Neural progenitor cell (in vitro differentiated cells): ENCODE measurements at regions not wholly inside any gene's neighbourhood (a gene's known extent, or its start where the extent isn't known, plus 50 kb on each side); places are given as distances from the start of the nearest gene placed in this dataset.

Experiments used
- DNase-seq: peaks from one replicate; pipeline ENCODE4 v3.0.0-alpha.2; 2016; ENCODE audit warnings: low spot score
- H2AFZ ChIP-seq: fragments of 200-600 bp; sonication (generic); replicated peaks from 2 replicates; pipeline ENCODE4 v1.6.1; 2016; ENCODE audit warnings: antibody characterized with exemption
- H3F3A ChIP-seq: fragments of 200-600 bp; sonication (generic); 2 replicates; pipeline ENCODE4 v1.6.1; 2016; ENCODE audit warnings: antibody characterized with exemption, low read depth
- H3K27ac ChIP-seq: fragments of 200-600 bp; sonication (generic); 2 replicates; pipeline ENCODE4 v1.5.1; 2016; ENCODE audit warnings: mild to moderate bottlenecking
- H3K27me3 ChIP-seq: fragments of 200-600 bp; sonication (generic); 2 replicates; pipeline ENCODE4 v1.6.1; 2016; ENCODE audit warnings: mild to moderate bottlenecking, moderate library complexity
- H3K36me3 ChIP-seq: fragments of 200-600 bp; sonication (generic); 2 replicates; pipeline ENCODE4 v1.5.1; 2016
- H3K4me1 ChIP-seq: fragments of 200-600 bp; sonication (generic); 2 replicates; pipeline ENCODE4 v1.6.1; 2016; ENCODE audit warnings: mixed run types
- H3K4me2 ChIP-seq: fragments of 200-600 bp; sonication (generic); 2 replicates; pipeline ENCODE4 v1.6.1; 2016
- H3K4me3 ChIP-seq: fragments of 200-600 bp; sonication (generic); 2 replicates; pipeline ENCODE4 v1.5.1; 2016
- H3K79me2 ChIP-seq: fragments of 200-600 bp; sonication (generic); 2 replicates; pipeline ENCODE4 v1.6.1; 2016; ENCODE audit warnings: low read depth
- H3K9ac ChIP-seq: fragments of 200-600 bp; sonication (generic); 2 replicates; pipeline ENCODE4 v1.6.1; 2016
- H3K9me3 ChIP-seq: fragments of 200-600 bp; sonication (generic); 2 replicates; pipeline ENCODE4 v1.5.1; 2016; ENCODE audit warnings: low read depth
- H4K20me1 ChIP-seq: fragments of 200-600 bp; sonication (generic); 2 replicates; pipeline ENCODE4 v1.6.1; 2016; ENCODE audit warnings: low read depth
- H3K27ac Mint-ChIP-seq: 3 replicates; pipeline ENCODE4 v1.8.0; 2021; ENCODE audit warnings: mixed read lengths
- H3K27me3 Mint-ChIP-seq: 2 replicates; pipeline ENCODE4 v1.8.0; 2022; ENCODE audit warnings: low read depth, mild to moderate bottlenecking, inconsistent platforms, moderate library complexity, mixed read lengths; ENCODE audit not compliant: insufficient read depth
- H3K36me3 Mint-ChIP-seq: 3 replicates; pipeline ENCODE4 v1.8.0; 2021; ENCODE audit warnings: mixed read lengths
- H3K4me1 Mint-ChIP-seq: 3 replicates; pipeline ENCODE4 v1.8.0; 2021; ENCODE audit warnings: mixed read lengths
- H3K4me3 Mint-ChIP-seq: 3 replicates; pipeline ENCODE4 v1.8.0; 2021; ENCODE audit warnings: mild to moderate bottlenecking, moderate library complexity, mixed read lengths
- H3K9me3 Mint-ChIP-seq: 3 replicates; pipeline ENCODE4 v1.8.0; 2020; ENCODE audit warnings: mixed read lengths
- CTCF ChIP-seq: fragments of 200-600 bp; sonication (generic); IDR thresholded peaks from 2 replicates; pipeline ENCODE4 v1.5.1; 2017; ENCODE audit warnings: antibody characterized with exemption, mild to moderate bottlenecking
- EZH2 ChIP-seq: fragments of 200-600 bp; sonication (generic); IDR thresholded peaks from 2 replicates; pipeline ENCODE4 v1.6.1; 2017; ENCODE audit warnings: antibody characterized with exemption, mild to moderate bottlenecking, moderate library complexity
- EZH2phosphoT487 ChIP-seq: fragments of 200-600 bp; sonication (generic); IDR thresholded peaks from 2 replicates; pipeline ENCODE4 v1.6.1; 2017; ENCODE audit warnings: antibody characterized with exemption

GRCh38 chr11:112599265-112599664 lies 338.6 kb upstream of the PLET1 start:
- Mint-ChIP-seq H3K9me3 (no peaks in the 10 kb centered on the region), H3K4me3 (no peak overlapping the region), H3K4me1 (peaks cover 12% of the 10 kb centered on the region), H3K27ac (no peak overlapping the region), H3K36me3 (no peaks in the 10 kb centered on the region), H3K27me3 (no peaks in the 10 kb centered on the region)
- no peak overlapping the region for H3K4me2 ChIP-seq
- H3K9ac ChIP-seq: no peak overlapping the region
- no peaks in the 10 kb centered on the region for H3K79me2 ChIP-seq
- H3K4me3 ChIP-seq: no peak overlapping the region
- no peak for DNase-seq
- no peaks in the 10 kb centered on the region for H3F3A ChIP-seq
- H3K27ac ChIP-seq: no peak overlapping the region
- no peak overlapping the region for H2AFZ ChIP-seq
- no peaks in the 10 kb centered on the region for H3K27me3 ChIP-seq
- no peaks in the 10 kb centered on the region for H3K36me3 ChIP-seq
- TF ChIP-seq EZH2phosphoT487 (no peak), EZH2 (no peak), CTCF (no peak)
- H4K20me1 ChIP-seq: no peaks in the 10 kb centered on the region
- no peaks in the 10 kb centered on the region for H3K9me3 ChIP-seq
- H3K4me1 ChIP-seq: peaks cover 9% of the 10 kb centered on the region

GRCh38 chr11:112599856-112600533 lies 339.3 kb upstream of the PLET1 start:
- Mint-ChIP-seq H3K36me3 (no peaks in the 10 kb centered on the region), H3K27me3 (no peaks in the 10 kb centered on the region), H3K27ac (no peak overlapping the region), H3K4me3 (no peak overlapping the region), H3K4me1 (peaks cover 12% of the 10 kb centered on the region), H3K9me3 (no peaks in the 10 kb centered on the region)
- Histone ChIP-seq H3K79me2 (no peaks in the 10 kb centered on the region), H3F3A (no peaks in the 10 kb centered on the region), H3K27me3 (no peaks in the 10 kb centered on the region), H3K36me3 (no peaks in the 10 kb centered on the region), H3K4me3 (no peak overlapping the region), H3K9me3 (no peaks in the 10 kb centered on the region), H3K27ac (no peak overlapping the region), H3K9ac (no peak overlapping the region), H4K20me1 (no peaks in the 10 kb centered on the region), H3K4me1 (peaks cover 9% of the 10 kb centered on the region), H3K4me2 (no peak overlapping the region), H2AFZ (no peak overlapping the region)
- TF ChIP-seq EZH2: no peak
- no peak for TF ChIP-seq CTCF
- no peak for TF ChIP-seq EZH2phosphoT487
- DNase-seq: no peak

DNA sequence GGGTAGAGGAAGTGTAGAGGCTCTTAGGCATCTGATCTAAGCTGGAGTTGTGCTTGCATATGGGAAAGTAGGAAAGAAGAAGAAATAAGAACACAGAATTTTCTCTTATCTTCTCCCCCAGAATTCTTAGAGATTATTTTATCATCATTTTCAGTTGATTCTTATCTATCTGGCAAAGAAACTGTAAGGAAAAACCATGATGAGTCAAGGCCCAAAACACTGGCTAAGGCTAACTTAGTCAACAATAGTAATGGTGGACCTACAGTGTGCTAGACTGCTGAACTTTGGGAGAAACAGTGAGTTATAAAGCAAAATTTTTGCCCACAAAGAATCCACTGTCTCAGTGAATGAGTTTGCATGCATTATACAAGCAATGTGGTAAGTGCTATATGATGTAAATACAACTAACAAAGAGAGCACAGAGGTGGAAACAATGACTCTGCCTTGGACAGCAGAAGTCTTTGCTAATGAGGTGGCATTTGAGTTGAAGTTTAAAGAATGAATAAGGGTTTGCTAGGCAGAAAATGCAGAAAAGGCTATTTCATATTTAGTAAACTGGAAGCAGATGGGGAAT lies 344.5 kb upstream of the PLET1 start:
- Histone ChIP-seq H3F3A (no peaks in the 10 kb centered on the region), H3K9ac (no peak overlapping the region), H3K4me3 (no peak overlapping the region), H3K36me3 (no peaks in the 10 kb centered on the region), H4K20me1 (no peaks in the 10 kb centered on the region), H2AFZ (no peak overlapping the region), H3K79me2 (no peaks in the 10 kb centered on the region), H3K9me3 (no peaks in the 10 kb centered on the region), H3K27ac (no peak overlapping the region), H3K4me1 (no peaks in the 10 kb centered on the region), H3K27me3 (no peaks in the 10 kb centered on the region), H3K4me2 (no peak overlapping the region)
- H3K4me1 Mint-ChIP-seq: no peaks in the 10 kb centered on the region
- H3K27me3 Mint-ChIP-seq: peaks cover 2% of the 10 kb centered on the region
- no peak for DNase-seq
- H3K9me3 Mint-ChIP-seq: no peaks in the 10 kb centered on the region
- TF ChIP-seq EZH2phosphoT487: no peak
- TF ChIP-seq EZH2: no peak
- no peak for TF ChIP-seq CTCF
- no peak overlapping the region for H3K27ac Mint-ChIP-seq
- H3K36me3 Mint-ChIP-seq: no peaks in the 10 kb centered on the region
- no peak overlapping the region for H3K4me3 Mint-ChIP-seq
